Ovary (tissue), 3 donors: ENCODE measurements at regions not wholly inside any gene's neighbourhood (a gene's known extent, or its start where the extent isn't known, plus 50 kb on each side); places are given as distances from the start of the nearest gene placed in this dataset.

Experiments
- CTCF ChIP-seq, 3 donors: fragments of 450-650 bp in 2 of 3; fragments of 200-600 bp in 1 of 3; IDR thresholded peaks; one replicate each; pipeline versions ENCODE4 v1.5.1 to v1.8.0; 2016 to 2022; ENCODE audit warnings: antibody characterized with exemption in 3 of 3, mild to moderate bottlenecking in 1 of 3
- POLR2A ChIP-seq: fragments of 450-650 bp; IDR thresholded peaks from one replicate; pipeline ENCODE4 v1.6.1; 2017; ENCODE audit warnings: antibody characterized with exemption, mild to moderate bottlenecking, moderate library complexity
- donor health status: DM: no; HTN: no; CAD: no.

- TF ChIP-seq POLR2A (no peak), CTCF (IDR thresholded peaks at IDR 0.05) (no peak)
These were observed 448.6 kb upstream of the CBLB start for GRCh38 chr3:106317141-106318055.
